ENCODE measurements at regions not wholly inside any gene's neighbourhood (a gene's known extent, or its start where the extent isn't known, plus 50 kb on each side); places are given as distances from the start of the nearest gene placed in this dataset.
"Not testable (repeated sequence)": the region's sequence is repeated elsewhere in the genome, so short reads cannot be mapped to it uniquely, and the experiment has no call there.

- DNase-seq, result no peak
Observed at GRCh38 chr9:135173066-135173465, 85.6 kb downstream of the OLFM1 start.

DNA sequence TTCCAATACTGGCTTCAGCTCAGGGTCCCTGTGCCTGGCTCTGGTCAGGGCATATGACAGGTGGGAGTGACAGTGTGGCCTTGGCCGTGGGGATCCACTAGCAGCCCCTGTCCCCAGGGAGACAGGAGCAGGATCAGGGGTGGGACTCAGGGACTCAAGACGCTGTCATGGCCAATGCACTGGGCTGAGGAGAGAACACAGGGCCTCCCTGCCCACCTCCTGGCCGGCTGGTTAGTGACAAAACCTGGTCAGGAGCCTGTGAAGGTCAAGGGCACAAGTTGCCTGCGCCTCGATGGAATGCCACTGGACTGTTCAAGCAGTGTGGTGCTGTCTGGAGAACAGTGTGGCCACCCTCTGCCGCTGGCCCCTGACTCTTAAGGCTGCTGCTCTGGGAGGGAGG lies 86.8 kb downstream of the OLFM1 start:
- no peak for DNase-seq

DNA sequence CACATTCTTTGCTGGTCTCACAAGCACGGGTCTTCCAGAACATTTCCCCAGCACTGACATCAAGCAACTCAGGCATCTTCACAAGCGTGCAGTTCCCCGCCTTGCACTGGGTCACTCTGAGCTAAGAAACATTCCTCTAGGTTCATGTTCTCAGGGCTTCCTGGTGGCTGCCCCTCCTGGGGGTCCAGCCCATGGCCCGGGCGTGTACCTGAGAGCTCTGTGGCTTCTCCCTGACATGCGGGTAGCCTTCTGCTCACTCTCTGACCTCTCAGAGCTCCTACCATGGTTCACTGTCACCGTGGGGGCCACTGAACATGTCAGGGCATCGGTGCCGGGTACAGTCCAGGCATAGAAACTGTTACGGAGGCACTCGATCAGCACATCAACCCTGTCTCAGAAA lies 87.5 kb downstream of the OLFM1 start:
- no peak for DNase-seq

DNA sequence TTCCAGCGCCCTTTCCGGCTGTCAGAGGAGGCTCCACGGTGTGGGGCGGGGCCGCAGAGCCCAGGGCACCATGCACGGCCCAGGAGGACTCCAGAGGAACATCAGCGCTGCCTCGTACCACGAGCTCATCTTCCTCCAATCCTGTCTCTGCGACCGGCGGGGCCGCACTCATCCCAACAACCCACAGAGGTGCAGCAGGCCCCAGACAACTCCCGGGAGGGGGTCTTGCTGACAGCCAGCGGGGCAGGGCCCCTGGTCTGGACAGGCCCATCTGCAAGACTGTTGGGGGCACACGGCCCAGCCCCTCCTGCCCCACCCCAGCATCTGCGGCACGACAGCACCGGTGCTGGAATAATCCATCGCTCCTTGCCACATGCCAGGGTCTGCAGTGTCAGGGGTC lies 88.8 kb downstream of the OLFM1 start:
- DNase-seq, result no peak

GRCh38 chr9:135177562-135177961 lies 90.1 kb downstream of the OLFM1 start:
- not testable (repeated sequence) for DNase-seq

DNA sequence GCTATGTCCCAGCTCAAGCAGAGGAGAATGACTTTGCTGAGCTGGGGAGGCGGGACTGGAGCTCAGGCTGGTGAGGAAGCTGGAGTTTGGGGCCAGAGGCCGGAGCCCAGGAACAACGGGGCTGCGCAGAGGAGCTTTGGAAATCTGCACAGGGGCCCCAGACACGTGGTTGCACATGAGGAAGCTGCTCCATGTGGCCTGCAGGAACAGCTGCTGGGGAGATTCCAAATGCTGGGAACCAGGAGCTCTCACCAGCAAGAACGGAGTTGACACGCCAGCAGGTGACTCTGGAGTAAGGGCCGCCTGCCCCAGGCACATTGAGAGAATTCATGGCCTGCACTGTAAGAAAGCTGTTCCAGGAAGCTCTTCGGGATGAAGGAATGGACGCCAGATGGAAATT lies 91.0 kb downstream of the OLFM1 start:
- DNase-seq, result no peak

DNA sequence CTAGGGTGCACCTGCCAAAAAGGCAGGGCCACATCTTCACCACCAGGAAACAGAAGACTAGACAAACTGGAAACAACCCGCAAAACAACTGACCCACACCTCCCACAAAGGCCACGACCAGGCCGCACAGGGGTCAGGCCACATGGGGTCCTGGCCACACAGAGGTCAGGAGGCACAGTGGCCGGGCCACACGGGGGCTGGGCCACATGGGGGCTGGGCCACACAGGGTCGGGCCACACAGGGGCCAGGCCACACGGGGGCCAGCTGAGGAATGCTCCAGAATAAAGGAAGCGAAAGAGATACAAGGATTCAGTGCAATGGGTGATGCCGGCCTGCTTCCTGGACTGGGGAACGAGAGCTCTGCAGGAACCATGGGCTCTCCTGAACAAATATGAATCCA lies 91.6 kb downstream of the OLFM1 start:
- DNase-seq, result no peak

DNA sequence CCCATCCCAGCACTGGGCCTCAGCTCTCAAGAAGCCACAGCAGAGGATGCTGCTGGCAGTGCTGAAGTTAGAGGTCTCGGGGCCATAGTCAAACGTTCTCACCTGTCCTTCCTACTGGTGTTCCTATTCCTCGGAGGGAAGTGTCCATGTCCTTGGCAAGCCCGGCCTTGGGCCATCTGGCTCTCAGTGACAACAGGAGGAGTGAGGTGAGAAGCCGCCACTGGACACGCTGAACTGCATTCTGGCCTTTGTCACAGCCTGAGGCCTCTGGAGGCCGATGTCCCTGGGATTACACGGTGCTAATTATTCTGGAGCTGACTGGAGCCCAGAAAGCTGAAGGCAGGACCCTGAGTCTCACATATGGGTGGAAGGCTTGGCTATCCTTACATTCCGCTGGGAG lies 92.5 kb downstream of the OLFM1 start:
- DNase-seq, result no peak

DNA sequence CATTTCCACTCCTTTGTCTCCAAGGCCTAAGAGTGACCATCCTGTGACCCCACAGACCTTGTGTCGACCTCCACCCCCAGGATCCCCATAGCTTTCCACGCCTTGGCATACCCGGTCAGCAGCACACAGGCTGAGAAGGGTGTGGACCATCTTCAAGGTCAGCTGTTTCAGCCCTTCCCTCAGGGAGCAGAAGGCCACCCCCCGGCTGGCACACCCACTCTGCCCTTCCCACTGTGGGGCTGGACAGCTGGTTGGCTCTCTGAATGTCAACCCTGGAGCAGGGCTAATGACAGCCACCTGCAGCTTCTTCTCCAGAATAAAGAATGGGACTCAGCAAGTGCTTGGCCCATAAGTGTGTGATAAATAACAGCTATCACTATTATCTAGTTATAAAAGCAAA lies 93.1 kb downstream of the OLFM1 start:
- DNase-seq, result no peak

GRCh38 chr9:135181336-135181735 lies 93.9 kb downstream of the OLFM1 start:
- DNase-seq, result no peak

DNA sequence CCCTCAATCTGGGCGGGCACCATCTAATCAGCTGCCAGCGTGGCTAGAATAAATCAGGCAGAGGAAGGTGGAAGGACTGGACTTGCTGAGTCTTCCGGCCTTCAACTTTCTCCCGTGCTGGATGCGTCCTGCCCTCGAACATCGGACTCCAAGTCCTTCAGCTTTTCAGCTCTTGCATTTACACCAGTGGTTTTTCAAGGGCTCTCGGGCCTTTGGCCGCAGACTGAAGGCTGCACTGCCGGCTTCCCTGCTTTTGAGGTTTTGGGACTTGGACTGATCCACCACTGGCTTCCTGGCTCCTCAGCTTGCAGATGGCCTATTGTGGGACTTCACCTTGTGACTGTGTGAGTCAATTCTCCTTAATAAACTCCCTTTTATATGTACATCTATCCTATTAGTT lies 94.4 kb downstream of the OLFM1 start:
- not testable (repeated sequence) for DNase-seq

GRCh38 chr9:135183069-135183468 lies 95.6 kb downstream of the OLFM1 start:
- DNase-seq, result no peak

GRCh38 chr9:135183528-135184180 lies 96.2 kb downstream of the OLFM1 start:
- no peak for DNase-seq

DNA sequence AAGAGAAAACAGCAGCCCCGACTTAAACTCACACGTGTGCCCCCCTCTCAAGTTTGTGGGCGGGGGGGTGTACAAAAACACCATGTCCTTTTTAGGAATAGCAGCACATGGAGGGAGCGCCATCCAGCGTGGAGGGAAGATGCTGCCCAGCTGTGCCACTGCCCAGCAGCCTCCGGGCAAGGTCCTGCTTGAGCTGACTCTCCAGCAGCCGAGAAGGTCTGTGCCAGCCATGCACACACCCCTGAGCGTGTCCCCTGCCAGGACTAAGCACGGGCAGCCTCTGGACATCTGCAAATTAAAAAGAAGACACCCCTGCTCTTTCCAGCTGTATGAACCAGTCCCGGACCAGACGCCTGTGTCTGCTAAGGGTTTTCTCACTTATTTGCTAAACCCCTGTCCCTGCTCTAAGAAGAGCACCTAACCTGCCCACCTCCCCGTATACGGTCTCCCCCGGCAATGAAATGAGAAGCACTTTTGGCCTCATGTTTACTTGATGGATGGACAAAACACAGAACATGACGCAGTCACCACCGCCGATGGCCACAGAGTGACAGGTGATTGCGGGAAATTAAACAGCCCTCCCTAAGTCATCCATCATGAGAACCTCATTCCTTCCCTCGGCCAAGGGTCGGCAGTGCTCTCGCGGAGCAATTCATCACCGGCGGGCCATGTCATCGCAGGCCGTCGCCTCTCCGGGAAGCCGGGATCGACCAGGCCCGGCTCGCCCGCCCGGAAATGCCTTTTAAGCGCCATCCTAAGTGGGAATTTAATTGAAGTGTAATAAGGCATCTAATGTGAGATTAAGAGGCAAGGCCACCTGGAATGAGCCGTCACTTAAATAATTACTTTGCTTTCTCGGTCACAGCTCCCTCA lies 96.9 kb downstream of the OLFM1 start:
- no peak for DNase-seq

DNA sequence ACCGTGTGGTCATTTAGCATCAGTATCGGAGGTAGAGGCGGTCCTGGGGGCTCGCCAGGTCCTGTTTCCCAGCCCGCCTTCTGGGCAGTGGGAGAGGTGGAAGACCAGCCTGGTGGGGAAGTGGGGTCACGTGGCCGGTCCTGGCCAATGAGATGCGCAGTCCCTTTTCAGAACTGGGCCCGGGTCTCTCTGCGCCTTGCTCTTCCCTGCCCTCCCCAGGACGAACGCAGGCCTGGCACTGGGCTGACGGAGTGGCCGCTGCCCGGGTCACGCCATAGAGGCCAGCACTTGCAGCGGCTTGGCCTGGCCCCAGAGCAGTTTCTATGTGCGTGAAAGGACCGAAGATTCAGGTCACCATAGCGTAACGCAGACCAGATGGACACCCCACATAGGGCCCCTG lies 97.6 kb downstream of the OLFM1 start:
- DNase-seq, result no peak

- no peak for DNase-seq
Observed at GRCh38 chr9:135186248-135187164, 99.0 kb downstream of the OLFM1 start.

- no peak for DNase-seq
Observed at GRCh38 chr9:135187365-135187764, 99.9 kb downstream of the OLFM1 start.

DNA sequence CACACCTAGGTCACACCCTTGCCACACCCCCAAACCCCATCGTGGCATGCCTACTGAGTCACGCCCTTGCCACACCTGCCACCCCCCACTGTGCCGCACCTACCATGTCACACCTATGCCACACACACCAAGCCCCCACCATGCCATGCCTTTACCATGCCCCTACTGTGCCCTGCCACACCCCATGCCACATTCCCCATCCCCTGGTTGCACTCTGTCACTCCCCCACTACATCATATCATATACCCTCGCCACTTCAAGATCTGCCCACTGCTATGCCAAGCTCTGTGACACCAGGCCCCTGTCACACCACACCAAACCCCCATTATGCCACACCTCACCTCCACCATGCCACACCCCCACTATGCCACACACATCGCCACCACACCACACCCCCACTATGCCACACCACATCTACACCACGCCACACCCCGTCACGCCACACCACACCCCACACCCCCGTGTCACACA lies 101.2 kb downstream of the OLFM1 start:
- no peak for DNase-seq

GRCh38 chr9:135189497-135189896 lies 102.0 kb downstream of the OLFM1 start:
- no peak for DNase-seq

DNA sequence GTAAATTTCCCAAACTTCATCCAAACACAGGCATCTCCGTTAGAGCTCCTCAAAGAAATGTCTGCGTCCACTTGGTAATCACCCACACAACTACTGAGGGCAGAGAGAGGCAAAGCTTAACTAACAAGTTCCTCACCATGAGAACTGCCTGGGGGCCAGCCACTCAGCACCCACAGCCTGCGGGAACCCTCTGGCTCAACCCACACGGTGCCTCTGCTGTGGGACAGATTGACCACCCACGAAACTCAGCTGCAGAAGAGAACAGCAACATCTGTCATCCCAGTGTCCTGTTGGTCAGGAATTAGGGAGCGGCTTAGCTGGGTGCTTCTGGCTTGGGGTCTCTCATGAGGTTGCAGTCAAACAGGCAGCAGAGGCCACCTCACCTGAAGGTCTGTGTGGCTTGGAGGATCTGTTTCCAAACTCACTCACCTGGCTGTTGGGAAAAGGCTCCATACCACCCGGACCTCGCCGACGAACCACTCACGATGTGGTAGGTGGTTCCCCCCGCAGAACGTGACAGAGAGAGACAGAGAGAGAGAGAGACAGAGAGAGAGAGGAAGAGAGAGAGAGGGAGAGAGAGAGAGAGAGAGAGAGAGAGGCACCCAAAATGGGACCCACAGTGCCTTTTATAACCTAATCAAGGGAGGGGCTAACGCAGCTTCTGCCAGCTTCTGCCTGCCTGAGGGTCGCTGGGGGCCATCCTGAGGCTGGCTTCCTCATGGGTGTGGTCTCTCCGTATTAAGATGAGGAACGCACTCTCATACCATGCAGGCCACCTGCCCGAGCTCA lies 103.5 kb downstream of the OLFM1 start:
- DNase-seq, result no peak

GRCh38 chr9:135192686-135193085 lies 105.2 kb downstream of the OLFM1 start:
- no peak for DNase-seq

DNA sequence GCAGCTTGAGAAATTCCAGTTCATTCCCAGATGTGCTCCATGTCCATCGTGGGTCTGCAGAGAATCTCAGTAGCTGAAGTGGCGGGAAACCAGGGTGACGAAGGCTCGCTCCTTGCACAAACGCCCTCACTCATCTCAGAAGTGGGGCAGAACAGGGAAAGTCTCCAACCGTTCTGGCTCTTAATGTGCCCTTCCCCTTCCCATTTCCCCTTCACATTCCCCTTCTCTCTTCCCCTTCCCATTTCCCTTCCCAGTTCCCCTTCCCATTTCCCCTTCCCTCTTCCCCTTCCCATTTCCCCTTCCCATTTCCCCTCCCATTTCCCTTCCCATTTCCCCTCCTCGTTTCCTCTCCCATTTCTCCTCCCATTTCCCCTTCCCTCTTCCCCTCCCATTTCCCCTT lies 108.5 kb downstream of the OLFM1 start:
- DNase-seq, result not testable (repeated sequence)
